Upper lobe of left lung (tissue), 4 donors: ENCODE measurements at regions not wholly inside any gene's neighbourhood (a gene's known extent, or its start where the extent isn't known, plus 50 kb on each side); places are given as distances from the start of the nearest gene placed in this dataset.

Source experiments
- CTCF ChIP-seq, 6 experiments: fragments of 450-650 bp in 4 of 6; fragments of 200-600 bp in 2 of 6; sonication (generic) in 2 of 6; IDR thresholded peaks; one replicate each; pipeline ENCODE4 v1.5.1; 2016 to 2019; ENCODE audit warnings: antibody characterized with exemption in 6 of 6
- EP300 ChIP-seq, 4 donors: sonication (generic); formaldehyde crosslinking; IDR thresholded peaks; one replicate each; pipeline ENCODE4 v1.5.1; 2017; ENCODE audit warnings: antibody characterized with exemption in 4 of 4, control low read depth in 2 of 4
- POLR2A ChIP-seq, 4 donors: fragments of 450-650 bp; IDR thresholded peaks; one replicate each; pipeline ENCODE4 v1.5.1; 2016 to 2017; ENCODE audit warnings: antibody characterized with exemption in 4 of 4, mild to moderate bottlenecking in 2 of 4
- POLR2AphosphoS5 ChIP-seq, 2 donors: sonication (generic); formaldehyde crosslinking; IDR thresholded peaks; one replicate each; pipeline ENCODE4 v1.5.1; 2017; ENCODE audit warnings: antibody characterized with exemption in 2 of 2

GRCh38 chr3:128553560-128553959 is 60.6 kb upstream of the GATA2 start:
- no peak for TF ChIP-seq CTCF (IDR thresholded peaks at IDR 0.05)
- no peak for TF ChIP-seq EP300 (IDR thresholded peaks at IDR 0.05)
- no peak for TF ChIP-seq POLR2A (IDR thresholded peaks at IDR 0.05)
- no peak for TF ChIP-seq POLR2AphosphoS5 (IDR thresholded peaks at IDR 0.05)
